ENCODE measurements at regions not wholly inside any gene's neighbourhood (a gene's known extent, or its start where the extent isn't known, plus 50 kb on each side); places are given as distances from the start of the nearest gene placed in this dataset.

- H3K4me3 ChIP-seq, result no peak overlapping the region
- H3K36me3 ChIP-seq, result no peaks in the 10 kb centered on the region
- intact Hi-C loops (cut with DNase I), result no loop called here
- H3K27ac ChIP-seq, result no peak overlapping the region
- H3K27me3 ChIP-seq, result no peaks in the 10 kb centered on the region
- H3K4me1 ChIP-seq, result peaks cover 11% of the 10 kb centered on the region
- no peak for DNase-seq (ENCODE audit: extremely low spot score in 2 of 2)
- no peaks in the 10 kb centered on the region for H3K9me3 ChIP-seq
- TF ChIP-seq POLR2AphosphoS5 (IDR thresholded peaks at IDR 0.05; ENCODE audit: insufficient read depth in 1 of 2, low read depth in 1 of 2) (no peak), POLR2A (IDR thresholded peaks at IDR 0.05) (no peak), CTCF (IDR thresholded peaks at IDR 0.05) (no peak)
Observed at GRCh38 chr2:19810148-19810547, 91.6 kb downstream of the TTC32 start.

GRCh38 chr2:19809206-19809605 lies 92.6 kb downstream of the TTC32 start:
- Histone ChIP-seq H3K4me3 (no peak overlapping the region), H3K4me1 (peaks cover 11% of the 10 kb centered on the region), H3K36me3 (no peaks in the 10 kb centered on the region), H3K27ac (no peak overlapping the region), H3K9me3 (no peaks in the 10 kb centered on the region), H3K27me3 (no peaks in the 10 kb centered on the region)
- no peak for TF ChIP-seq POLR2A (IDR thresholded peaks at IDR 0.05)
- DNase-seq (ENCODE audit: extremely low spot score in 2 of 2), result peak in 1 of 2 donors; percentile 75
- intact Hi-C loops (cut with DNase I), result no loop called here

- DNase-seq (ENCODE audit: extremely low spot score in 2 of 2), result peak in 1 of 2 donors; percentile 8
- Histone ChIP-seq H3K36me3 (no peaks in the 10 kb centered on the region), H3K27me3 (no peaks in the 10 kb centered on the region), H3K27ac (no peak overlapping the region), H3K4me1 (peaks cover 10% of the 10 kb centered on the region), H3K9me3 (no peaks in the 10 kb centered on the region), H3K4me3 (no peak overlapping the region)
- TF ChIP-seq POLR2AphosphoS5 (IDR thresholded peaks at IDR 0.05; ENCODE audit: insufficient read depth in 1 of 2, low read depth in 1 of 2), result no peak
- no peak for TF ChIP-seq CTCF (IDR thresholded peaks at IDR 0.05)
- no peak for TF ChIP-seq POLR2A (IDR thresholded peaks at IDR 0.05)
- intact Hi-C loops (cut with DNase I), result no loop called here
Observed at GRCh38 chr2:19807866-19808265, 93.9 kb downstream of the TTC32 start.

- DNase-seq (ENCODE audit: extremely low spot score in 2 of 2), result peak in 1 of 2 donors; percentile 37
- TF ChIP-seq POLR2AphosphoS5 (IDR thresholded peaks at IDR 0.05; ENCODE audit: insufficient read depth in 1 of 2, low read depth in 1 of 2) (no peak), POLR2A (IDR thresholded peaks at IDR 0.05) (no peak), CTCF (IDR thresholded peaks at IDR 0.05) (no peak)
- Histone ChIP-seq H3K9me3 (no peaks in the 10 kb centered on the region), H3K27me3 (no peaks in the 10 kb centered on the region), H3K4me3 (no peak overlapping the region), H3K27ac (no peak overlapping the region), H3K36me3 (no peaks in the 10 kb centered on the region), H3K4me1 (peaks cover 5% of the 10 kb centered on the region)
- intact Hi-C loops (cut with DNase I), result no loop called here
Observed at GRCh38 chr2:19807346-19807745, 94.4 kb downstream of the TTC32 start.

- intact Hi-C loops (cut with DNase I), result no loop called here
- H3K4me1 ChIP-seq, result peaks cover 7% of the 10 kb centered on the region
- H3K4me3 ChIP-seq, result no peak overlapping the region
Observed at GRCh38 chr2:19806591-19806990, 95.2 kb downstream of the TTC32 start.

More at GRCh38 chr2:19806591-19806990, 95.2 kb downstream of the TTC32 start:
- no peak overlapping the region for H3K27ac ChIP-seq
- H3K9me3 ChIP-seq, result no peaks in the 10 kb centered on the region
- H3K27me3 ChIP-seq, result no peaks in the 10 kb centered on the region
- H3K36me3 ChIP-seq, result no peaks in the 10 kb centered on the region
- DNase-seq (ENCODE audit: extremely low spot score in 2 of 2), result peak in 1 of 2 donors; percentile 58
- TF ChIP-seq CTCF (IDR thresholded peaks at IDR 0.05), result no peak
- no peak for TF ChIP-seq POLR2A (IDR thresholded peaks at IDR 0.05)
- no peak for TF ChIP-seq POLR2AphosphoS5 (IDR thresholded peaks at IDR 0.05; ENCODE audit: insufficient read depth in 1 of 2, low read depth in 1 of 2)

Measured in vagina (tissue), 2 donors.